T-helper 1 cell (primary cell): ENCODE measurements at regions not wholly inside any gene's neighbourhood (a gene's known extent, or its start where the extent isn't known, plus 50 kb on each side); places are given as distances from the start of the nearest gene placed in this dataset.

Experiments used
- DNase-seq, 5 donors: peaks; one replicate each; pipeline ENCODE4 v3.0.0-alpha.2; 2012 to 2020

GRCh38 chr12:87784350-87784749 lies 244.9 kb downstream of the C12orf50 start:
- no peak for DNase-seq

DNA sequence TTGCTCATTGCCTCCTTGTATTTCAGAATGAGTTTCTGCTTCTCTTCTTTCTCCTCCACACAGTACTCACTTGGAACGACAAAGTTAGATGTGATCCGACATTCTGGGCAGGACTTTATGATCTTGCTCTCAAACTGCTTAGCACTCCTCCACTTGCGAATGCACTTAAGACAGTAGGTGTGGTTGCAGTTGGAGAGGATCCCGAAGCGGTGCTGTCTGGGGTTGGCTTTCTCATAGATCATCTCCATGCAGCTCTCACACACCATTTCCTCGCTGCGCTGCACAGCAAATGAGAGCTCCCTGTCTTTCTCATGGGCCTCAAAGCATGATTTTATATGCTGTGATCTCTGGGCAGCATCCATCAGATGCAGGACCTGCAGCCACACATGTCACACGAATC lies 245.7 kb downstream of the C12orf50 start:
- DNase-seq, result no peak

GRCh38 chr12:87782838-87783237 lies 246.4 kb downstream of the C12orf50 start:
- DNase-seq, result no peak

DNA sequence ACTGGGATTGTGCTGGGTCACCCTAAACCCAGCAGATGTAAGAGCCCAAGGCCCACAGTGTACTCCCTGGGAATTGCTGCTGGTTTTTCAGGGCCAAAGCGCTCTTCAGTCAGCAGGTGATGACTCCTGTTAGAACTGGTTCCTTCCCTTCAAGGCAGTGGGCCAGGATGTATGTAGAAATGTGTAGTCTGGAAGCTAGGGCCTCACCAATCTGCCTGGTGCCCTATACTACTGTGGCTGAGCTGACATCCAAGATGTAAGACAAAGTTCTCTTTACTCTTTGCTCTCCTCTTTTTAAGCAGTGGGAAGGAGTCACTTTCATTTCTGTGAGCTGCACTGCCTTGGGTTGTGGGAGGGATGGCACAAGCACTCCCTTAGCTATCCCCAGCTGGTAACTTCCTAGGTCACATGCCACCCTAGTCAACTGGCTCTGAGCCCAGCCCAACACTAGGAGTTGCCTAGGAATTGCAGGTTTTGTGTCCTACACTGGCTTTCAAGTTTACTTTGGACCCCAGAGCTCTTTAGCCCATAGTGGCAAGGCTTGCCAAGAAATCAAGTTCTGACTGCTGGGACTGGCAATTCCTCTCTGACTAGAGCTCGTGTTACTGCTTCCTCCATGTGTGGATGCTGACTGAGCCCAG lies 249.2 kb downstream of the C12orf50 start:
- no peak for DNase-seq

- no peak for DNase-seq
Measured at GRCh38 chr12:87779016-87779415, 250.2 kb downstream of the C12orf50 start.

GRCh38 chr12:87778065-87778464 lies 251.1 kb downstream of the C12orf50 start:
- DNase-seq, result no peak

DNA sequence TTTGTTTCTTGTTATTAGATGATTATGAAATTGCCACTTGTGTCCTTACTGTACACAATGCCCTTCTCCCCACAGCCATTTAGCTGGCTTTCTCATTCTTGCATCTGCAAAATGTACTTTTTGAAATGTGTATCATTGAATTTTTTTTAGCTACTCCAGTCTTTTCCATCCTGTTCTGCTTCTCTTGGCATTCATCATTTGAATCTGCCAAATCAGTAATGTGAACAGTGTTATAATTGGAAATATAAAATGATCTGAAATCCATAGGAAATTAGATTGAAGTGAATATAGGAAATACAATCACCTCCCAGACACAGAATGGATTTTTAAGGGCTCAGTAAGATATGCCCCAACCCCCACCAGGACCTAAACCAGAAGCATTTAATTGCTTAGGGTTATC lies 253.4 kb downstream of the C12orf50 start:
- DNase-seq, result no peak

GRCh38 chr12:87775051-87775450 lies 254.2 kb downstream of the C12orf50 start:
- DNase-seq, result no peak

- DNase-seq, result no peak
Measured at GRCh38 chr12:87772401-87772800, 256.8 kb downstream of the C12orf50 start.

DNA sequence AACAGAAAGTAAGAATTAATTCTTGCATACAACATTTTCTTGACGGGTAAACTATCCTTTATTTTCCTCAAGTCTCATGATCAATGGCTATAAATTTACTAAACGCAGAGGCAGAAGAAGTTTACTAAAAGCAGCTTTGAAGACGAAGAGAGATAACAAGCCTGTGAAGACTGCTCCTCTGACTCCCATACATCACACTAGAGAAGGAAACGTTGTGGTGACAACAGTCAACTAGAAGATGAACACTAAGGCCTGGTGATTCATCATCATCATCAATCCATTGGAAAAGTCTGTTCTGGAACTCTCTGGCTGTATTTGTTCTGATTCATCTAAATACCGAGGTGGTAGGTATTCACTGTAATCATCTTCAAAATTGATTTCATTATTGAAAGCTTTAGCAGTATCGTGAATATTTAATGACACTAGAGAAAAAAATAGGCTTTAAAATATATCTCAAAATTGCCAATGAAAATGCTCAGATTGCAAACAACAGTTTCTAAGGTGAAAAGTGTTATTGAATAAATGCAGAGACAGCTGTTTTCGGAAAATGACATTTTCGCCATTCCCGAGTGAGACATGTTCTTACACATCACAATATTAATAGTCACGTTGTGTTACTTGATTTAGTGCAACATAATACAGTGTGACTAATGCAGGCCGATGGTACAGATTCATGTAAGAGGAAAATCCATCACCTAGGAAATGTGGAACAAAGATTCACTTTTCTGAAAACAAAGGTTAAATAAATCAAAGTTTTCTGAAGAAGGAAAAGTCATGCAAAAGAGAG lies 260.5 kb downstream of the C12orf50 start:
- no peak for DNase-seq

DNA sequence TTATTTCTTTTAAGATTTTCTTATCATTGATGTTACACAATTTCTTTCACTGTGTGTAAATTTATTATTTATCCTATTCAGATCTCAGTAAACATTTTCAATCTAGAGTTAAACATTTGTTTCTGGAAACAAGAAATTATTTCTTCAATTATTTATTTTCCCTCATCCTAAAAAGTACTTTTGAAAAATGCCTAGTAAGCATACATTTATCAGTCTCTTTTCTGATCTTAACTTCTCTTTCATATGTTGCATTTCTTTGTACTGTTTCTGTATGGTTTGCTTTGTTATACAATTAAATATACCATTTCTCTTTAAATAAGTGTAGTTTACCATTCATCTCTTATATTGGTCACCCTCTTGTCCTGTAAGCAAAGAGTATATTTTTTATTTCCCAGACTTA lies 263.2 kb downstream of the C12orf50 start:
- DNase-seq, result no peak

GRCh38 chr12:87760943-87761342 lies 268.3 kb downstream of the C12orf50 start:
- no peak for DNase-seq

- no peak for DNase-seq
Measured at GRCh38 chr12:87758271-87758670, 270.9 kb downstream of the C12orf50 start.

DNA sequence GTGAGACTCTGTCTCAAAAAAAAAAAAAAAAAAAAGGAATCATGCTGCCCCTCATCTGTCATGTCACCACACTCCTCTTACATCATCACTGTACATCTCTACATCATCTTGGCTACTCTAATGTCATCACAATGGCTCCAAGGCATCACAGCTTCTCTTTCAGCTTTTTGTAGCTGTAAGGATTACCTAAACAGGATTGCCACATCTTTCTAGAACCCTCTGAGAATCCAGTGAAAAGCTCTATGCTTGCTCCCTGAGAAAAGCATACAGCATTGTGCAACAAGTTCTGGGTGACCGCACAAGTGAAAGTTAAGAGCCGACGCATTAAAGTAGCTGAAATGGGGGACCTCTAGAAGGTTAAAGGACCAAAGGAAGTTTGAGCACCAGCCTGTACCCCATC lies 272.5 kb downstream of the C12orf50 start:
- no peak for DNase-seq

DNA sequence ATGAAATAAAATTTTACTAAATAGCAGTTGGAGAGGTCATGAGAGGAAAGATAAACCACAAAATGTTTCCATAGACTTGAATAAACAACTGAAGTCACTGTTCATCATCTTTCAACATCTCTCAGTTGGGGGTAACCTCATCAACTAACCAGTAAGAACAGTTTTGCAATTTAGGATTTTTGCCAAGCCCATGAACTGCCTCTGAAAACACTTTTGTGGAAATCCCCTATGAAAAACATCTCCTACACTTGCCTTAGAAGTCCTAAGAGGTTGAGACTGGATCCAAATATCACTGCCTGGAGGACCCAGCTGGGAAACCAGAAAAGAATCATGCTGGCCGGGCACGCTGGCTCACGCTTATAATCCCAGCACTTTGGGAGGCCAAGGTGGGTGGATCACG lies 273.1 kb downstream of the C12orf50 start:
- DNase-seq, result no peak

GRCh38 chr12:87728931-87729593 lies 300.1 kb downstream of the C12orf50 start:
- no peak for DNase-seq

DNA sequence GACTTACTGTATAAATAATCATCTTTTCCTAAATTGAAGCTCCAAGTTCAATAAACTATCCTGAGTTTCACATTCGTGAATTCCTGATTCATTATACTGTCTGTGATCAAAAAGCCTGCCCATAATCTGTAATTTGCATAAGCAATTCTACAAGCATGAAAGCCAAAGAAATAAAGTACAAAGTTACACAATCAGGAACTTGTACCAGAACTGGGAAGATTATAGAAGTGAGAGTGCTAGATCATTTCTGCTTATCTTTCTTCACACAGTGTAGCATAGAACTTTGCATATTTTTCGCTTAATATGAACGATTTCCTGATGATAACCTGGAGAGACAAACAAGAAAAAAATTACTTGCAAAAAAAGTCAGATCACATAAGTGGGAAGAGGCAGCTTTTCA lies 308.2 kb downstream of the C12orf50 start:
- no peak for DNase-seq

GRCh38 chr12:87704374-87704773 lies 324.8 kb downstream of the C12orf50 start:
- DNase-seq, result no peak

- DNase-seq, result no peak
Measured at GRCh38 chr12:87690236-87690810, 338.9 kb downstream of the C12orf50 start.

DNA sequence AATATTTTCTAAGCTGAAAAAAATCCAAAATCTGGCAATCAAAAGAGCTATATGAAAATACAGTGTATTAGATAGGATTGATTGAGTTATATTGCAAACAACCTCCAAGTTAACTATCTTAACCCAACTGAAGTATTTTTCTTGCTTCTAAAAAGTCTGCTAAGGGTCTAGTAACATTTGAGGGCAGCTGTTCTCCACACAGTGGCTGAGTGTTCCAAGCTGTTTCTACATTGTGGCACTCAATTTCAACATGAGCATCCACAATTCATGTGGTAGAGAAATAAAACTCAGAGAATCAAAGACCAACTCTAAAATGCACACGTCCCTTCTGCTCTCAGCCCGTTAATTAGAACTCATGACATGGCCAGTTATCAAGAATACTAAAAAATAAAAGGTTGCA lies 340.0 kb downstream of the C12orf50 start:
- DNase-seq, result no peak

GRCh38 chr12:87687362-87687761 lies 341.8 kb downstream of the C12orf50 start:
- no peak for DNase-seq

GRCh38 chr12:87685696-87686095 lies 343.5 kb downstream of the C12orf50 start:
- no peak for DNase-seq

DNA sequence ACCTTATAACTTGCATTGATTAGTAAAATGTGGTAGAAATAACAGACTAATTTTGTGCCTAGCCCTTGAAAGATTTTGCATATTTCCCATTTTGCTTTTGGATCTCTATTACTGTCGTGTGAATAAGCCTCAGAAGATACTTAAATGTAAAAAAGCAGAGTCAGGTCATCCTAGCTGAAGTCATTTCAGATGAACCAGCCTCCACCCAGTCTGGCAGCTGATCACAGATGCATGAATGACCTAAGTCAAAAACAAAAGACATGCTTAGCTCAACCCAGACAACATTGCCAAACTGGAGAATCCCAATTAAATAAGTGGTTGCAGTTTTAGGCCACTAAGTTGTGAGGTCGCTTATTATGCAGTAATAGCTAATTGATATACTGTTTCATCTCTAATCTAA lies 349.9 kb downstream of the C12orf50 start:
- no peak for DNase-seq

GRCh38 chr12:87678453-87678852 lies 350.7 kb downstream of the C12orf50 start:
- no peak for DNase-seq
